BJ (cell line): ENCODE measurements at regions not wholly inside any gene's neighbourhood (a gene's known extent, or its start where the extent isn't known, plus 50 kb on each side); places are given as distances from the start of the nearest gene placed in this dataset.

Experiments
- CTCF ChIA-PET: fragments of 350-600 bp; formaldehyde crosslinking; extraction: SDS; loops from one replicate; lab custom pipeline; 2021; ENCODE audit warnings: antibody characterized with exemption, inconsistent platforms; lab: Yijun Ruan, JAX
- POLR2A ChIA-PET: fragments of 300-600 bp; sonication (Branson Sonifier 250); formaldehyde crosslinking; extraction: SDS; loops from one replicate; lab custom pipeline; 2021; ENCODE audit warnings: antibody characterized with exemption; lab: Charles Lee
- DNase-seq: peaks from one replicate; pipeline ENCODE4 v3.0.0-alpha.2; 2011; ENCODE audit warnings: low read depth
- H3K27me3 ChIP-seq: 2 replicates; pipeline ENCODE4 v1.6.0; 2011; ENCODE audit warnings: low read length; ENCODE audit not compliant: control insufficient read depth, insufficient read depth
- H3K36me3 ChIP-seq: 2 replicates; pipeline ENCODE4 v1.5.1; 2011; ENCODE audit warnings: low read length; ENCODE audit not compliant: control insufficient read depth, insufficient read depth
- H3K4me3 ChIP-seq: 2 replicates; pipeline ENCODE4 v1.5.1; 2011; ENCODE audit warnings: low read depth, mild to moderate bottlenecking, control low read depth, low read length
- CTCF ChIP-seq: IDR thresholded peaks from 2 replicates; pipeline ENCODE4 v1.5.1; 2011; ENCODE audit warnings: low read depth, mild to moderate bottlenecking, control low read depth, inconsistent platforms, low read length, moderate library complexity; ENCODE audit not compliant: insufficient read depth

GRCh38 chr4:137181293-137181899 lies 350.9 kb downstream of the PCDH18 start:
- Histone ChIP-seq H3K27me3 (no peaks in the 10 kb centered on the region), H3K4me3 (no peak overlapping the region), H3K36me3 (no peaks in the 10 kb centered on the region)
- ChIA-PET POLR2A (no interaction called here), CTCF (no interaction called here)
- no peak for DNase-seq
- TF ChIP-seq CTCF: no peak

- H3K36me3 ChIP-seq: no peaks in the 10 kb centered on the region
- H3K27me3 ChIP-seq: no peaks in the 10 kb centered on the region
- no peak for TF ChIP-seq CTCF
- no peak for DNase-seq
- ChIA-PET CTCF (no interaction called here), POLR2A (no interaction called here)
- H3K4me3 ChIP-seq: no peak overlapping the region
Observed at GRCh38 chr4:137180349-137180748, 351.9 kb downstream of the PCDH18 start.

- Histone ChIP-seq H3K27me3 (no peaks in the 10 kb centered on the region), H3K4me3 (no peak overlapping the region), H3K36me3 (no peaks in the 10 kb centered on the region)
- POLR2A ChIA-PET: interaction anchor here (0.6 kb wide), 1 partner anchor 168 kb away, joined by 5 read pairs; no protein-coding TSS in a partner anchor
- CTCF ChIA-PET: interaction anchor here (0.6 kb wide), 1 partner anchor 779 kb away, joined by 3 read pairs; no protein-coding TSS in a partner anchor
- no peak for TF ChIP-seq CTCF
- no peak for DNase-seq
Observed at GRCh38 chr4:137156807-137157206, 375.5 kb downstream of the PCDH18 start.

- H3K36me3 ChIP-seq: no peaks in the 10 kb centered on the region
- DNase-seq: peak; percentile 92
- H3K27me3 ChIP-seq: no peaks in the 10 kb centered on the region
- no peak for TF ChIP-seq CTCF
- no peak overlapping the region for H3K4me3 ChIP-seq
- ChIA-PET CTCF (interaction anchor here (0.6 kb wide), 1 partner anchor 780 kb away, joined by 3 read pairs; no protein-coding TSS in a partner anchor), POLR2A (no interaction called here)
Observed at GRCh38 chr4:137156054-137156453, 376.2 kb downstream of the PCDH18 start.

GRCh38 chr4:137131201-137131600 lies 401.1 kb downstream of the PCDH18 start:
- POLR2A ChIA-PET: no interaction called here
- CTCF ChIA-PET: no interaction called here
- DNase-seq: no peak
- H3K27me3 ChIP-seq: no peaks in the 10 kb centered on the region
- H3K4me3 ChIP-seq: no peak overlapping the region
- no peaks in the 10 kb centered on the region for H3K36me3 ChIP-seq
- TF ChIP-seq CTCF: no peak
